ENCODE measurements at regions not wholly inside any gene's neighbourhood (a gene's known extent, or its start where the extent isn't known, plus 50 kb on each side); places are given as distances from the start of the nearest gene placed in this dataset.

- TF ChIP-seq CTCF (conservative IDR thresholded peaks at IDR 0.05; ENCODE audit: low read length) (no peak), EZH2phosphoT487 (IDR thresholded peaks at IDR 0.05; ENCODE audit: borderline replicate concordance) (no peak)
Measured at GRCh38 chr2:8597094-8597493, 84.8 kb upstream of the ID2 start.

All from Loucy (cell line).